Panc1 (cell line): ENCODE measurements at regions not wholly inside any gene's neighbourhood (a gene's known extent, or its start where the extent isn't known, plus 50 kb on each side); places are given as distances from the start of the nearest gene placed in this dataset.

Experiments
- ATAC-seq: fragments of 200-7000 bp; cut with Tn5 transposase; 2 replicates; pipeline ENCODE4 v1.9.1; 2020; ENCODE audit warnings: mild to moderate bottlenecking, moderate library complexity
- BruUV-seq: library from RNA; stranded (reverse); fragments of 400-500 nt; replicated peaks from 2 replicates; lab custom pipeline; 2021; lab: Mats Ljungman, UMichigan
- CTCF ChIA-PET: fragments of 300-600 bp; sonication (Branson Sonifier 250); formaldehyde crosslinking; loops from one replicate; lab custom pipeline; 2022; ENCODE audit warnings: antibody characterized with exemption; lab: Charles Lee
- POLR2A ChIA-PET: fragments of 300-600 bp; sonication (Branson Sonifier 250); formaldehyde crosslinking; loops from one replicate; lab custom pipeline; 2022; ENCODE audit warnings: antibody characterized with exemption; lab: Charles Lee
- DNase-seq: peaks from one replicate; pipeline ENCODE4 v3.0.0-alpha.2; 2010; ENCODE audit warnings: low read depth, low spot score
- H3K27ac ChIP-seq: 2 replicates; pipeline ENCODE4 v1.5.1; 2011; ENCODE audit warnings: mild to moderate bottlenecking, low read length, inconsistent platforms
- H3K27me3 ChIP-seq: fragments of 200-500 bp; sonication (Bioruptor generic); 2 replicates; pipeline ENCODE4 v1.6.0; 2014; ENCODE audit warnings: low read length, inconsistent platforms; ENCODE audit not compliant: control insufficient read depth, insufficient read depth
- H3K36me3 ChIP-seq: fragments of 200-500 bp; sonication (Bioruptor generic); 2 replicates; pipeline ENCODE4 v1.5.1; 2014; ENCODE audit warnings: inconsistent platforms, mild to moderate bottlenecking, low read length, moderate library complexity; ENCODE audit not compliant: control insufficient read depth, insufficient read depth
- H3K4me1 ChIP-seq: 2 replicates; pipeline ENCODE4 v1.5.1; 2011; ENCODE audit warnings: inconsistent platforms, mild to moderate bottlenecking, low read length, moderate library complexity; ENCODE audit not compliant: control insufficient read depth, insufficient read depth
- H3K4me3 ChIP-seq, 2 experiments: 2 replicates each; pipeline ENCODE4 v1.5.1; 2011 to 2012; ENCODE audit warnings: low read depth in 2 of 2, low read length in 2 of 2, mild to moderate bottlenecking in 2 of 2, inconsistent platforms in 1 of 2, moderate library complexity in 1 of 2
- H3K9me3 ChIP-seq: fragments of 200-500 bp; sonication (Bioruptor generic); 2 replicates; pipeline ENCODE4 v1.5.1; 2014; ENCODE audit warnings: low read depth, mild to moderate bottlenecking, inconsistent platforms, low read length, moderate library complexity; ENCODE audit not compliant: control insufficient read depth, insufficient read depth
- CTCF ChIP-seq: fragments of 450-650 bp; IDR thresholded peaks from 2 replicates; pipeline ENCODE4 v1.5.1; 2017; ENCODE audit warnings: mild to moderate bottlenecking
- POLR2AphosphoS5 ChIP-seq: IDR thresholded peaks from 2 replicates; pipeline ENCODE4 v1.6.1; 2012; ENCODE audit warnings: mild to moderate bottlenecking, low read depth, low read length, moderate library complexity
- REST ChIP-seq, 2 experiments: IDR thresholded peaks; 2 replicates each; pipeline ENCODE4 v1.6.1; 2011 to 2012; ENCODE audit warnings: low read depth in 2 of 2, control low read depth in 1 of 2, low read length in 1 of 2, mild to moderate bottlenecking in 1 of 2, moderate library complexity in 1 of 2; ENCODE audit not compliant: insufficient read depth in 1 of 2
- SIN3A ChIP-seq: IDR thresholded peaks from 2 replicates; pipeline ENCODE4 v1.6.1; 2012; ENCODE audit warnings: low read depth, mild to moderate bottlenecking, low read length, moderate library complexity, borderline replicate concordance; ENCODE audit not compliant: insufficient read depth
- TCF7L2 ChIP-seq: IDR thresholded peaks from 2 replicates; pipeline ENCODE4 v1.6.1; 2011; ENCODE audit warnings: mild to moderate bottlenecking, low read depth, low read length, inconsistent platforms
- in situ Hi-C: cut with HindIII; loops from 2 replicates; pipeline ENCODE4 v1.10.0; 2016; ENCODE audit warnings: low sequenced_read_pairs, low pct_unique_long_range_greater_than_20kb
- intact Hi-C: fragments of 100-400 bp; cut with micrococcal nuclease; formaldehyde crosslinking; loops from one replicate; pipeline ENCODE4 v1.10.0; 2022; ENCODE audit not compliant: unreplicated experiment

GRCh38 chr1:57553666-57554065 is 129.8 kb upstream of the DAB1 start:
- CTCF ChIA-PET, result no interaction called here
- in situ Hi-C loops, result no loop called here

GRCh38 chr1:57551476-57551875 is 127.6 kb upstream of the DAB1 start:
- POLR2A ChIA-PET, result no interaction called here
- no TSS peak for BruUV-seq
- Histone ChIP-seq H3K9me3 (no peaks in the 10 kb centered on the region), H3K27ac (no peak overlapping the region), H3K4me3 (no peak overlapping the region), H3K4me1 (no peaks in the 10 kb centered on the region), H3K27me3 (0 out of 2 replicates have a peak, but pooled peaks cover 3% of the 10 kb centered on the region), H3K36me3 (no peaks in the 10 kb centered on the region)
- no peak for TF ChIP-seq SIN3A
- no peak for TF ChIP-seq TCF7L2
- TF ChIP-seq REST (IDR thresholded peaks at IDR 0.05; ENCODE audit: insufficient read depth in 1 of 2, low read depth in 2 of 2, low read length in 1 of 2), result no peak
- no peak for TF ChIP-seq POLR2AphosphoS5
- no peak for TF ChIP-seq CTCF
- DNase-seq (no peak), ATAC-seq (no peak)
- intact Hi-C loops, result no loop called here
- CTCF ChIA-PET, result no interaction called here
- in situ Hi-C loops, result no loop called here

More at GRCh38 chr1:57553666-57554065, 129.8 kb upstream of the DAB1 start:
- no peaks in the 10 kb centered on the region for H3K4me1 ChIP-seq
- no peak overlapping the region for H3K27ac ChIP-seq
- POLR2A ChIA-PET, result interaction anchor here (0.6 kb wide), 1 partner anchor 118 kb away, joined by 4 read pairs; no protein-coding TSS in a partner anchor
- intact Hi-C loops, result no loop called here
- TF ChIP-seq CTCF, result no peak
- TF ChIP-seq REST (IDR thresholded peaks at IDR 0.05; ENCODE audit: insufficient read depth in 1 of 2, low read depth in 2 of 2, low read length in 1 of 2), result no peak
- TF ChIP-seq POLR2AphosphoS5, result no peak
- TF ChIP-seq TCF7L2, result no peak
- TF ChIP-seq SIN3A, result no peak
- no peak overlapping the region for H3K4me3 ChIP-seq
- DNase-seq (no peak), ATAC-seq (no peak)
- BruUV-seq, result no TSS peak
- 0 out of 2 replicates have a peak, but pooled peaks cover 3% of the 10 kb centered on the region for H3K27me3 ChIP-seq
- H3K36me3 ChIP-seq, result no peaks in the 10 kb centered on the region
- no peaks in the 10 kb centered on the region for H3K9me3 ChIP-seq
